ENCODE measurements at regions not wholly inside any gene's neighbourhood (a gene's known extent, or its start where the extent isn't known, plus 50 kb on each side); places are given as distances from the start of the nearest gene placed in this dataset.
"Not testable (repeated sequence)": the region's sequence is repeated elsewhere in the genome, so short reads cannot be mapped to it uniquely, and the experiment has no call there.

GRCh38 chr1:186255266-186255665 lies 119.8 kb downstream of the TPR start:
- no peak for DNase-seq (ENCODE audit: low read depth)
- no peak overlapping the region for H3K4me3 ChIP-seq (ENCODE audit: low read depth, low read length)
- TF ChIP-seq CTCF (IDR thresholded peaks at IDR 0.05; ENCODE audit: insufficient read depth, low read depth, low read length), result no peak

GRCh38 chr1:186250529-186250928 lies 124.5 kb downstream of the TPR start:
- no peak for DNase-seq (ENCODE audit: low read depth)
- TF ChIP-seq CTCF (IDR thresholded peaks at IDR 0.05; ENCODE audit: insufficient read depth, low read depth, low read length), result no peak
- H3K4me3 ChIP-seq (ENCODE audit: low read depth, low read length), result no peak overlapping the region

- not testable (repeated sequence) for DNase-seq (ENCODE audit: low read depth); H3K4me3 ChIP-seq (ENCODE audit: low read depth, low read length)
These were observed 126.4 kb downstream of the TPR start for GRCh38 chr1:186248608-186249007.

DNA sequence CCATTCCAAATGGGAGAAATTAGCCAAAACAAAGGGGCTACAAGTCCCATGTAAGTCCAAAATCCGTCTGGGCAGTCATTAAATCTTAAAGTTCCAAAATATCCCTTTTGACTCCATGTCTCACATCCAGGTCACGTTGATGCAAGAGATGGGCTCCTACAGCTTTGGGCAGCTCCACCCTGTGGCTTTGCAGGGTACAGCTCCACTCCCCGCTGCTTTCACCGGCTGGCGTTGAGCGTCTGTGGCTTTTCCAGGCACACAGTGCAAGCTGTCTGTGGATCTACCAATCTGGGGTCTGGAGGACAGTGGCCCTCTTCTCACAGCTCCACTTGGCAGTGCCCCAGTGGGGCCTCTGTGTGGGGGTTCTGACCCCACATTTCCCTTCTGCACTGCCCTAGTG lies 130.2 kb downstream of the TPR start:
- TF ChIP-seq CTCF (IDR thresholded peaks at IDR 0.05; ENCODE audit: insufficient read depth, low read depth, low read length), result peak; percentile 57
- no peak for DNase-seq (ENCODE audit: low read depth)
- H3K4me3 ChIP-seq (ENCODE audit: low read depth, low read length), result no peak overlapping the region

Data from fibroblast of villous mesenchyme (primary cell).